Erythroblast (primary cell): ENCODE measurements at regions not wholly inside any gene's neighbourhood (a gene's known extent, or its start where the extent isn't known, plus 50 kb on each side); places are given as distances from the start of the nearest gene placed in this dataset.

Experiments used
- GATA1 ChIP-seq: IDR thresholded peaks from 2 replicates; pipeline ENCODE4 v1.6.1; 2011; ENCODE audit warnings: low read depth, mild to moderate bottlenecking, control low read depth, low read length, moderate library complexity
- POLR2A ChIP-seq: IDR thresholded peaks from 2 replicates; pipeline ENCODE4 v1.6.1; 2011; ENCODE audit warnings: mild to moderate bottlenecking, low read length

DNA sequence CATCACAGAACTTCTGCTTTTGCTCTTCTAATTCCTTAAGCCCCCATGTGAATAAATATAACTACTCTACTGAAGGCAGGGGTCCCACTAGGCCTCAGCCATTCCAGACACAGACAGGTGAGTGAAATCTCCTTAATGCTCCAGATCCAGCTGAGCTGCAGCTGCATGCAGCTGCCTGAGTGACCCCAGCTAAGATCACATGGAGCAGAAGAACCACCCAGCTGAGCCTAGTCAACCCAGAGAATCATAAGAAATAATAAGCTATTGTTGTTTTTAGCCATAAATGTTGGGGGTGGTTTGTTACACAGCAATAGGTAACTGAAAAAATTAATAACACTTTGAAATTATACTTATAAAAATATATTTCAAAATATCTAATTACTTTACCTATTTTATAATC, 220.3 kb downstream of the SIPA1L2 start:
- TF ChIP-seq POLR2A = no peak
- TF ChIP-seq GATA1 = no peak
